HCT116 (cell line): ENCODE measurements at regions not wholly inside any gene's neighbourhood (a gene's known extent, or its start where the extent isn't known, plus 50 kb on each side); places are given as distances from the start of the nearest gene placed in this dataset.

Source experiments
- CTCF ChIP-seq, 3 experiments: fragments of 200-600 bp in 1 of 3; sonication (generic) in 1 of 3; IDR thresholded peaks in 2 of 3; conservative IDR thresholded peaks in 1 of 3; 2 replicates each; pipeline ENCODE4 v1.5.1; 2012 to 2017; ENCODE audit warnings: low read depth in 2 of 3, low read length in 2 of 3, antibody characterized with exemption in 1 of 3, borderline replicate concordance in 1 of 3, control low read depth in 1 of 3, mild to moderate bottlenecking in 1 of 3, mixed read lengths in 1 of 3, mixed run types in 1 of 3, moderate library complexity in 1 of 3; ENCODE audit not compliant: insufficient read depth in 1 of 3
- POLR2A ChIP-seq: IDR thresholded peaks from 2 replicates; pipeline ENCODE4 v1.7.0; 2011; ENCODE audit warnings: borderline replicate concordance; ENCODE audit not compliant: insufficient read depth, insufficient read length; ENCODE audit errors: extremely low read depth
- POLR2AphosphoS5 ChIP-seq: IDR thresholded peaks from 2 replicates; pipeline ENCODE4 v1.6.1; 2011; ENCODE audit warnings: mild to moderate bottlenecking, low read depth, low read length, moderate library complexity
- RAD21 ChIP-seq: IDR thresholded peaks from 2 replicates; pipeline ENCODE4 v1.6.1; 2012; ENCODE audit warnings: low read depth, mild to moderate bottlenecking

- no peak for TF ChIP-seq RAD21
- TF ChIP-seq CTCF (IDR thresholded peaks at IDR 0.05 in 2 of 3, conservative IDR thresholded peaks at IDR 0.05 in 1 of 3; ENCODE audit: borderline replicate concordance in 1 of 3, insufficient read depth in 1 of 3, low read depth in 2 of 3, low read length in 2 of 3), result no peak
- no peak for TF ChIP-seq POLR2A
- no peak for TF ChIP-seq POLR2AphosphoS5
These were observed 242.5 kb downstream of the ADGRD1 start for GRCh38 chr12:131196220-131196619.
